ENCODE measurements at regions not wholly inside any gene's neighbourhood (a gene's known extent, or its start where the extent isn't known, plus 50 kb on each side); places are given as distances from the start of the nearest gene placed in this dataset.

DNA sequence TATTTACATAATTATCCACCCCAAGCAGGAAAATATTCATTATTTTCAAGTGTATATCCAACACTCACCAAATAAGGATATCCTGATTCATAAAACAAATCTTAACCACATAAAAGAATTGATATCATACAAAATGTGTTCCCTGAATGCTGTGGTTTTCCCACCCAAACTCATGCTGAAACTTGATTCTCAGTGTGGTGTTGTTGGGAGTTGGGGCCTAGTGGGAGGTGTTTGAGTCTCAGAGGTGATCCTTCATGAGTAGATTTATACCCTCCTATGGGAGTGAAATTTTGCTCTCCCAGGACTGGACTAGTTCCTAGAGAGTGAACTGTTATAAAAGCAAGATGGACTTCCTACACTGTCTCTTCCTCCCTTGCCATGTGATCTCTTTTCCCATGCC, 1028.3 kb downstream of the SORCS1 start:
- TF ChIP-seq, protein P1, sequence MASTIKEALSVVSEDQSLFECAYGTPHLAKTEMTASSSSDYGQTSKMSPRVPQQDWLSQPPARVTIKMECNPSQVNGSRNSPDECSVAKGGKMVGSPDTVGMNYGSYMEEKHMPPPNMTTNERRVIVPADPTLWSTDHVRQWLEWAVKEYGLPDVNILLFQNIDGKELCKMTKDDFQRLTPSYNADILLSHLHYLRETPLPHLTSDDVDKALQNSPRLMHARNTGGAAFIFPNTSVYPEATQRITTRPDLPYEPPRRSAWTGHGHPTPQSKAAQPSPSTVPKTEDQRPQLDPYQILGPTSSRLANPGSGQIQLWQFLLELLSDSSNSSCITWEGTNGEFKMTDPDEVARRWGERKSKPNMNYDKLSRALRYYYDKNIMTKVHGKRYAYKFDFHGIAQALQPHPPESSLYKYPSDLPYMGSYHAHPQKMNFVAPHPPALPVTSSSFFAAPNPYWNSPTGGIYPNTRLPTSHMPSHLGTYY (CRISPR knock-in tag; IDR thresholded peaks at IDR 0.05), result no peak
- TF ChIP-seq, protein P2, sequence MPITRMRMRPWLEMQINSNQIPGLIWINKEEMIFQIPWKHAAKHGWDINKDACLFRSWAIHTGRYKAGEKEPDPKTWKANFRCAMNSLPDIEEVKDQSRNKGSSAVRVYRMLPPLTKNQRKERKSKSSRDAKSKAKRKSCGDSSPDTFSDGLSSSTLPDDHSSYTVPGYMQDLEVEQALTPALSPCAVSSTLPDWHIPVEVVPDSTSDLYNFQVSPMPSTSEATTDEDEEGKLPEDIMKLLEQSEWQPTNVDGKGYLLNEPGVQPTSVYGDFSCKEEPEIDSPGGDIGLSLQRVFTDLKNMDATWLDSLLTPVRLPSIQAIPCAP (CRISPR knock-in tag; IDR thresholded peaks at IDR 0.05), result no peak
- no peak for TF ChIP-seq ESRRA (CRISPR knock-in tag; IDR thresholded peaks at IDR 0.05; ENCODE audit: borderline replicate concordance)
- TF ChIP-seq GTF2I (CRISPR knock-in tag; conservative IDR thresholded peaks at IDR 0.05), result no peak
- no peak for TF ChIP-seq NR1H2 (CRISPR knock-in tag; IDR thresholded peaks at IDR 0.05)
- TF ChIP-seq NFE2L1 (CRISPR knock-in tag; IDR thresholded peaks at IDR 0.05), result no peak
- TF ChIP-seq ZNF219 (CRISPR knock-in tag; IDR thresholded peaks at IDR 0.05; ENCODE audit: borderline replicate concordance), result no peak
- TF ChIP-seq, protein P3, sequence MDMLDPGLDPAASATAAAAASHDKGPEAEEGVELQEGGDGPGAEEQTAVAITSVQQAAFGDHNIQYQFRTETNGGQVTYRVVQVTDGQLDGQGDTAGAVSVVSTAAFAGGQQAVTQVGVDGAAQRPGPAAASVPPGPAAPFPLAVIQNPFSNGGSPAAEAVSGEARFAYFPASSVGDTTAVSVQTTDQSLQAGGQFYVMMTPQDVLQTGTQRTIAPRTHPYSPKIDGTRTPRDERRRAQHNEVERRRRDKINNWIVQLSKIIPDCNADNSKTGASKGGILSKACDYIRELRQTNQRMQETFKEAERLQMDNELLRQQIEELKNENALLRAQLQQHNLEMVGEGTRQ (CRISPR knock-in tag; IDR thresholded peaks at IDR 0.05), result no peak
- no peak for TF ChIP-seq TEAD4 (CRISPR knock-in tag; IDR thresholded peaks at IDR 0.05)
- no peak for TF ChIP-seq JUN (CRISPR knock-in tag; IDR thresholded peaks at IDR 0.05)
- no peak for TF ChIP-seq ZBTB21 (CRISPR knock-in tag; IDR thresholded peaks at IDR 0.05; ENCODE audit: borderline replicate concordance)
- no peak for TF ChIP-seq EMX1 (CRISPR knock-in tag; IDR thresholded peaks at IDR 0.05)
- TF ChIP-seq ZNF416 (CRISPR knock-in tag; IDR thresholded peaks at IDR 0.05), result no peak
- TF ChIP-seq, protein P4, sequence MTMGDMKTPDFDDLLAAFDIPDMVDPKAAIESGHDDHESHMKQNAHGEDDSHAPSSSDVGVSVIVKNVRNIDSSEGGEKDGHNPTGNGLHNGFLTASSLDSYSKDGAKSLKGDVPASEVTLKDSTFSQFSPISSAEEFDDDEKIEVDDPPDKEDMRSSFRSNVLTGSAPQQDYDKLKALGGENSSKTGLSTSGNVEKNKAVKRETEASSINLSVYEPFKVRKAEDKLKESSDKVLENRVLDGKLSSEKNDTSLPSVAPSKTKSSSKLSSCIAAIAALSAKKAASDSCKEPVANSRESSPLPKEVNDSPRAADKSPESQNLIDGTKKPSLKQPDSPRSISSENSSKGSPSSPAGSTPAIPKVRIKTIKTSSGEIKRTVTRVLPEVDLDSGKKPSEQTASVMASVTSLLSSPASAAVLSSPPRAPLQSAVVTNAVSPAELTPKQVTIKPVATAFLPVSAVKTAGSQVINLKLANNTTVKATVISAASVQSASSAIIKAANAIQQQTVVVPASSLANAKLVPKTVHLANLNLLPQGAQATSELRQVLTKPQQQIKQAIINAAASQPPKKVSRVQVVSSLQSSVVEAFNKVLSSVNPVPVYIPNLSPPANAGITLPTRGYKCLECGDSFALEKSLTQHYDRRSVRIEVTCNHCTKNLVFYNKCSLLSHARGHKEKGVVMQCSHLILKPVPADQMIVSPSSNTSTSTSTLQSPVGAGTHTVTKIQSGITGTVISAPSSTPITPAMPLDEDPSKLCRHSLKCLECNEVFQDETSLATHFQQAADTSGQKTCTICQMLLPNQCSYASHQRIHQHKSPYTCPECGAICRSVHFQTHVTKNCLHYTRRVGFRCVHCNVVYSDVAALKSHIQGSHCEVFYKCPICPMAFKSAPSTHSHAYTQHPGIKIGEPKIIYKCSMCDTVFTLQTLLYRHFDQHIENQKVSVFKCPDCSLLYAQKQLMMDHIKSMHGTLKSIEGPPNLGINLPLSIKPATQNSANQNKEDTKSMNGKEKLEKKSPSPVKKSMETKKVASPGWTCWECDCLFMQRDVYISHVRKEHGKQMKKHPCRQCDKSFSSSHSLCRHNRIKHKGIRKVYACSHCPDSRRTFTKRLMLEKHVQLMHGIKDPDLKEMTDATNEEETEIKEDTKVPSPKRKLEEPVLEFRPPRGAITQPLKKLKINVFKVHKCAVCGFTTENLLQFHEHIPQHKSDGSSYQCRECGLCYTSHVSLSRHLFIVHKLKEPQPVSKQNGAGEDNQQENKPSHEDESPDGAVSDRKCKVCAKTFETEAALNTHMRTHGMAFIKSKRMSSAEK (CRISPR knock-in tag; IDR thresholded peaks at IDR 0.05; ENCODE audit: borderline replicate concordance), result no peak
- no peak for ATAC-seq
- ChIA-PET CTCF (no interaction called here), POLR2A (no interaction called here)
- Mint-ChIP-seq H3K27ac (no peak overlapping the region), H3K36me3 (no peaks in the 10 kb centered on the region), H3K27me3 (ENCODE audit: low read depth) (no peaks in the 10 kb centered on the region), H3K4me3 (no peak overlapping the region), H3K9me3 (no peaks in the 10 kb centered on the region), H3K4me1 (peaks cover 8% of the 10 kb centered on the region; the same call in 1 of the 2 replicates)
- no peak for DNase-seq (ENCODE audit: low spot score)

DNA sequence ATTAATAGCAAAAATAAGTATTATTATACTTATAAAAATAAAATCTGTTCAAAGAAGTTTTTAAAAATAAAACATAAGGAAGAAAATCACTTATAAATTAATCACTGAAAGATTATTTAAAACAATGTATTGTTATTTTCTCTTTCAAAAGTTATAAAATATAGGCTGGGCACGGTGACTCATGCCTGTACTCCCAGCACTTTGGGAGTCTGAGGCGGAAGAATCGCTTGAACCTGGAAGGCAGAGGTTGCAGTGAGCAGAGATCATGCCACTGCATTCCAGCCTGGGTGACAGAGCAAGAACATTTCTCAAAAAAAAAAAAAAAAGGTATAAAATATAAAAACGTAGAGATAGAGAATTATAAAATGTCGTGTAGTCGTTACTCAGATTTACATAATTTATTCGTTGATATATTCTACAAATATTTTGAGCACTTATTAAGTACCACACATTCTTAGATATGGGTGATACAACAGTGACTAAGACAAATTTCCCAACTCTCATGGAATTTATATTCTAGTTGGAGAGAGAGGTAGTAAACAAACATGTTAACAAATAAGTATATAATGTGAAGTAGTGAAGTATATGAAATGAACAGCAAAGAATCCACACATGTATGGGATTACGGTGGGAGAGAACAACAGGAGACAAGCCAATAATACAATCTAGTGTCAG, 1030.0 kb downstream of the SORCS1 start:
- TF ChIP-seq, protein P5, sequence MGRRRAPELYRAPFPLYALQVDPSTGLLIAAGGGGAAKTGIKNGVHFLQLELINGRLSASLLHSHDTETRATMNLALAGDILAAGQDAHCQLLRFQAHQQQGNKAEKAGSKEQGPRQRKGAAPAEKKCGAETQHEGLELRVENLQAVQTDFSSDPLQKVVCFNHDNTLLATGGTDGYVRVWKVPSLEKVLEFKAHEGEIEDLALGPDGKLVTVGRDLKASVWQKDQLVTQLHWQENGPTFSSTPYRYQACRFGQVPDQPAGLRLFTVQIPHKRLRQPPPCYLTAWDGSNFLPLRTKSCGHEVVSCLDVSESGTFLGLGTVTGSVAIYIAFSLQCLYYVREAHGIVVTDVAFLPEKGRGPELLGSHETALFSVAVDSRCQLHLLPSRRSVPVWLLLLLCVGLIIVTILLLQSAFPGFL (CRISPR knock-in tag; IDR thresholded peaks at IDR 0.05; ENCODE audit: borderline replicate concordance), result no peak
- TF ChIP-seq CBFB (CRISPR knock-in tag; IDR thresholded peaks at IDR 0.05; ENCODE audit: low read depth) (no peak), FOXK1 (CRISPR knock-in tag; IDR thresholded peaks at IDR 0.05) (no peak), IRF2 (CRISPR knock-in tag; IDR thresholded peaks at IDR 0.05; ENCODE audit: borderline replicate concordance, low read depth) (no peak), PRRX2 (CRISPR knock-in tag; IDR thresholded peaks at IDR 0.05) (no peak), ATF1 (CRISPR knock-in tag; IDR thresholded peaks at IDR 0.05) (no peak)
- TF ChIP-seq, protein P6, sequence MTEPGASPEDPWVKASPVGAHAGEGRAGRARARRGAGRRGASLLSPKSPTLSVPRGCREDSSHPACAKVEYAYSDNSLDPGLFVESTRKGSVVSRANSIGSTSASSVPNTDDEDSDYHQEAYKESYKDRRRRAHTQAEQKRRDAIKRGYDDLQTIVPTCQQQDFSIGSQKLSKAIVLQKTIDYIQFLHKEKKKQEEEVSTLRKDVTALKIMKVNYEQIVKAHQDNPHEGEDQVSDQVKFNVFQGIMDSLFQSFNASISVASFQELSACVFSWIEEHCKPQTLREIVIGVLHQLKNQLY (CRISPR knock-in tag; IDR thresholded peaks at IDR 0.05), result no peak
- TF ChIP-seq, protein P7, sequence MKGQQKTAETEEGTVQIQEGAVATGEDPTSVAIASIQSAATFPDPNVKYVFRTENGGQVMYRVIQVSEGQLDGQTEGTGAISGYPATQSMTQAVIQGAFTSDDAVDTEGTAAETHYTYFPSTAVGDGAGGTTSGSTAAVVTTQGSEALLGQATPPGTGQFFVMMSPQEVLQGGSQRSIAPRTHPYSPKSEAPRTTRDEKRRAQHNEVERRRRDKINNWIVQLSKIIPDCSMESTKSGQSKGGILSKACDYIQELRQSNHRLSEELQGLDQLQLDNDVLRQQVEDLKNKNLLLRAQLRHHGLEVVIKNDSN (CRISPR knock-in tag; IDR thresholded peaks at IDR 0.05), result no peak
- peaks cover 5% of the 10 kb centered on the region; the same call in 1 of the 2 replicates for H3K4me1 Mint-ChIP-seq
- H3K4me3 Mint-ChIP-seq, result no peak overlapping the region
- H3K27ac Mint-ChIP-seq, result no peak overlapping the region
- ATAC-seq (no peak), DNase-seq (ENCODE audit: low spot score) (no peak)
- no peaks in the 10 kb centered on the region for H3K36me3 Mint-ChIP-seq
- H3K9me3 Mint-ChIP-seq, result no peaks in the 10 kb centered on the region
- no peaks in the 10 kb centered on the region for H3K27me3 Mint-ChIP-seq (ENCODE audit: low read depth)
- ChIA-PET POLR2A (no interaction called here), CTCF (no interaction called here)
